ENCODE measurements at regions not wholly inside any gene's neighbourhood (a gene's known extent, or its start where the extent isn't known, plus 50 kb on each side); places are given as distances from the start of the nearest gene placed in this dataset.

DNA sequence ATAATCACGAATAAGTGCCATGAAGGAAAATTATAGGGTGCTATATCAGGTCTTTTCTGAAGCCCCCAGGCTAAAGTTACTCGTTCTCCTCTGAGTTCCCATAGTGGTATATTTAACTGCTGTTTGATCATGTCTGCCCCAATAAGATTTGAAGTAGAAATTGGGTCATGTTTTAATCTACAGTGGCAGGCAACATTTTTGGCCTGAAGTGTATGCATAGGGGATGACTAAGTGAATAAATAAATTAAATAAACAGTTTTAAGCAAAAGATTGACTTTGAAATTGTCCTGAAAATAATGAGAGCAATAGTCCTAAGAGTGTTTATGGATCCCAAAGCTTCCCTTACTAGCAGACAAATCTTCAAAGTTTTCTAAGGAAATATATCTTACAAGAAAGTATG, 500.9 kb downstream of the TNS1 start:
- 70 to 84% methylated on average over 2 of the region's 2 CpGs for WGBS, 2 donors
- Histone ChIP-seq H3K4me1 (no peaks in the 10 kb centered on the region), H3K27me3 (no peaks in the 10 kb centered on the region), H3K36me3 (no peaks in the 10 kb centered on the region), H3K4me3 (no peak overlapping the region), H3K27ac (no peak overlapping the region), H3K9me3 (no peaks in the 10 kb centered on the region)
- TF ChIP-seq POLR2A (IDR thresholded peaks at IDR 0.05) = no peak
- TF ChIP-seq, protein P1, sequence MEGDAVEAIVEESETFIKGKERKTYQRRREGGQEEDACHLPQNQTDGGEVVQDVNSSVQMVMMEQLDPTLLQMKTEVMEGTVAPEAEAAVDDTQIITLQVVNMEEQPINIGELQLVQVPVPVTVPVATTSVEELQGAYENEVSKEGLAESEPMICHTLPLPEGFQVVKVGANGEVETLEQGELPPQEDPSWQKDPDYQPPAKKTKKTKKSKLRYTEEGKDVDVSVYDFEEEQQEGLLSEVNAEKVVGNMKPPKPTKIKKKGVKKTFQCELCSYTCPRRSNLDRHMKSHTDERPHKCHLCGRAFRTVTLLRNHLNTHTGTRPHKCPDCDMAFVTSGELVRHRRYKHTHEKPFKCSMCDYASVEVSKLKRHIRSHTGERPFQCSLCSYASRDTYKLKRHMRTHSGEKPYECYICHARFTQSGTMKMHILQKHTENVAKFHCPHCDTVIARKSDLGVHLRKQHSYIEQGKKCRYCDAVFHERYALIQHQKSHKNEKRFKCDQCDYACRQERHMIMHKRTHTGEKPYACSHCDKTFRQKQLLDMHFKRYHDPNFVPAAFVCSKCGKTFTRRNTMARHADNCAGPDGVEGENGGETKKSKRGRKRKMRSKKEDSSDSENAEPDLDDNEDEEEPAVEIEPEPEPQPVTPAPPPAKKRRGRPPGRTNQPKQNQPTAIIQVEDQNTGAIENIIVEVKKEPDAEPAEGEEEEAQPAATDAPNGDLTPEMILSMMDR (IDR thresholded peaks at IDR 0.05) = no peak
- no peak for TF ChIP-seq POLR2AphosphoS5 (IDR thresholded peaks at IDR 0.05)
- no peak for TF ChIP-seq EP300 (IDR thresholded peaks at IDR 0.05)
- no peak for ATAC-seq (ENCODE audit: low FRiP score in 2 of 2)
- DNase-seq = no peak

DNA sequence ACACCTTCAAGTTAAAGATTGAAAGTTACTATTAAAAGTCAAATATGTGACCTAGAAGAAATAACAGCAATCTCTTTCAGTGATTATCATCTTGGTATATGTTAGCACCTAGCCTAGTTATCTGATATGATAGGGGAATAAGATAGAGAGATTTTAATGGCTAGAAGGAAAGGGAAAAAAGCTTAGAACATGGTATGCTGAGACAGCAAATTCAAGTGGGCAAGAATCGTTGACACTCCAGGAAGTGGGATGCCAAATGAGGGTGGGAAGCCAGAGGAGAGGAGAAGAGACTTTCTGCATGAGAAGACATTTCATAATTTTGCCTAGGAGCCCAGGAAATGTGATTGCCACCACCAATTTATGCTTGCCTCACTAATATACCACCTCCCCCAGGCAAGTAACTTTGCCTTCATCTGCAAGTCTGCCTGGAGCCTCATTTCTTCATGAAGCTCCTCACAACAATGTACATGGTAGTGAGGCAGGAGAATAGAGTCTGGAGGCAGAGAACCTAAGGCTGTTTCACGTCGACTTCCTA, 504.9 kb downstream of the TNS1 start:
- H3K27me3 ChIP-seq = no peaks in the 10 kb centered on the region
- ATAC-seq (ENCODE audit: low FRiP score in 2 of 2) = no peak
- TF ChIP-seq POLR2A (IDR thresholded peaks at IDR 0.05) (no peak), EP300 (IDR thresholded peaks at IDR 0.05) (no peak), POLR2AphosphoS5 (IDR thresholded peaks at IDR 0.05) (no peak)
- TF ChIP-seq, protein P1 (IDR thresholded peaks at IDR 0.05) = no peak
- H3K4me3 ChIP-seq = no peak overlapping the region
- H3K9me3 ChIP-seq = no peaks in the 10 kb centered on the region
- DNase-seq = no peak
- H3K27ac ChIP-seq = no peak overlapping the region
- H3K36me3 ChIP-seq = no peaks in the 10 kb centered on the region
- 58 to 66% methylated on average over 3 of the region's 3 CpGs for WGBS, 2 donors
- no peaks in the 10 kb centered on the region for H3K4me1 ChIP-seq

DNA sequence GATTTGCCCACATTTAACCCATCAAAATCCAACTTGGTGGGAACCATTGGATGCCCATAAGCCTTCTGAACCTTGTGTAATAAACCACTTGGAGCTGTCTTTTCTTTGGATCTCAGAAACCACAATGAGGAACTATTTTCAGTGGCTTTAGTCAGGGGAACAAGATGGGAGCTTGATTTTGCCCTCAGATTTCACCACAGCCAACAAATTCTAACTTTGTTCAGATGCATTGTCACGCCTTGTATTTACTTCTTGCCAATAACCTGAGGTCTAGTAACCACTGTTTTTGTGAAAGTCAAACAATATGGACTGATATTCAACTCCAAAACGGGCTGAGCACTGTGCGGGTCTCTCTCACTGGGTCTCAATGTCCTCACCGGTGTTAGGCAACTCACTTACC, 508.2 kb downstream of the TNS1 start:
- Histone ChIP-seq H3K36me3 (no peaks in the 10 kb centered on the region), H3K4me1 (no peaks in the 10 kb centered on the region), H3K27me3 (no peaks in the 10 kb centered on the region), H3K4me3 (no peak overlapping the region), H3K27ac (no peak overlapping the region), H3K9me3 (no peaks in the 10 kb centered on the region)
- TF ChIP-seq POLR2A (IDR thresholded peaks at IDR 0.05) (no peak), EP300 (IDR thresholded peaks at IDR 0.05) (no peak), POLR2AphosphoS5 (IDR thresholded peaks at IDR 0.05) (no peak)
- TF ChIP-seq, protein P1 (IDR thresholded peaks at IDR 0.05) = no peak
- ATAC-seq (ENCODE audit: low FRiP score in 2 of 2) (no peak), DNase-seq (no peak)
- 76 to 86% methylated on average over 4 of the region's 4 CpGs for WGBS, 2 donors

DNA sequence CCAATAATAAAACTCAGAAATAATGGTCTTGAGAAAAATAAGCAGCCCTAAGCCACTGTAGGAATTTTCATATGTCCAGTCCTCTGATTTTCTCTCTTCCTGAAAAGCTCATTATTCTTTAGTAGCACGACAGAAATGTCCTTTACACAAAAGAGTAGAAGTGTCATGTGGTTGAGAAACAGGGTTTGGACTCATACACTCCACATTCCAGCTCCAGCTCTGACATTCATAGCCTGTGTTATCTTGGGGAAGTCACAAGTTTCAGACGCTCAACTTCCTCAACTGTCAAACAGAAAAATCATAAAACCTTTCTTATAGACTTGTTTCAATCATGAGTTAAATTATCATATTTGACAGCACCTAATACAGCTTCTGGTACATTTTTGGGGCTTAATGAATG, 511.5 kb downstream of the TNS1 start:
- ATAC-seq (ENCODE audit: low FRiP score in 2 of 2) = no peak
- H3K4me1 ChIP-seq = no peaks in the 10 kb centered on the region
- WGBS, 2 donors = 33 to 38% methylated on average over 2 of the region's 2 CpGs
- no peak overlapping the region for H3K4me3 ChIP-seq
- TF ChIP-seq, protein P1 (IDR thresholded peaks at IDR 0.05) = no peak
- no peak for TF ChIP-seq POLR2A (IDR thresholded peaks at IDR 0.05)
- no peak for TF ChIP-seq EP300 (IDR thresholded peaks at IDR 0.05)
- TF ChIP-seq POLR2AphosphoS5 (IDR thresholded peaks at IDR 0.05) = no peak
- H3K27me3 ChIP-seq = no peaks in the 10 kb centered on the region
- H3K36me3 ChIP-seq = no peaks in the 10 kb centered on the region
- H3K27ac ChIP-seq = no peak overlapping the region
- H3K9me3 ChIP-seq = no peaks in the 10 kb centered on the region
- DNase-seq = no peak
